GM19397 (cell line): ENCODE measurements at regions not wholly inside any gene's neighbourhood (a gene's known extent, or its start where the extent isn't known, plus 50 kb on each side); places are given as distances from the start of the nearest gene placed in this dataset.
"Not testable (repeated sequence)": the region's sequence is repeated elsewhere in the genome, so short reads cannot be mapped to it uniquely, and the experiment has no call there.

Experiments used
- ATAC-seq: cut with Tn5 transposase; IDR thresholded peaks from one replicate; pipeline ENCODE4 v1.9.1; 2021; ENCODE audit warnings: mild to moderate bottlenecking, moderate library complexity; ENCODE audit not compliant: unreplicated experiment

DNA sequence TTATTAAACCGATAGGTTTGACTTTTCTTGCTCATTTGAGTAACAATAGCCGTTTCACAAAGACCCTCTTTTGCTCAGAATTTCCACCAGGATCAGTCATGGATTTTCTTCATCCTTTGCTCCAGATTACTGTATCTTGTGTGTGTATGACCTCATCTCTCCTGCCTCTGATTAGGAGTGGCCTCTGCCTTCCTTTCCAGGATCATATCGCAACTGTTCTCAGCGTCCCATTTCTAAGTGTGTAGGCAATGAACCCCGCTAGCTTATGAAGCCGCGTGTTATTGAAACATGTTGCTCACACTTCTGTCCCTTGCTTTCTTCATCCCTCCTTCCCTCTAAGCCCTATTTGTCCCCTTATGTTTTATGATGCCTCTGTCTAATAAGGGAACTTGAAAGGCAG, 169.8 kb upstream of the RPS23 start:
- no peak for ATAC-seq

DNA sequence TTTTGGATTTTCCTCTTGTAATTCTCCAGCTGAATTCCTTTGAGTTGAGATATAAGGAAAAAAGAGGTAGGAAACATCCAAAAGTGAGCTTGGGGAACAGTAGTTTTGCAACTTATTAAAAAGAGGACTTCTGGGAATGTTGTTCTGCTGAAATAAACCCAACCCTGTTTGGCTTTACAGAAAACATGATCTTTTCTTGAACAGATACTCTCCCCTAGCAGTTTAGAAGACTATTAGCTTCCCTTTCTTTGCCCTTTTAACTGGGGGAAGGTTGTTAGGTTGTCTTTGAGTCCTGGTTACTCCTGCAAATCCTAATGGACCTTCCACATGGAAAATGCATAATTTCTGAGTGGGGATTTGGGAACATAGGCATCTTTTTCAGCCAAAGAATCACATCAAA, 168.7 kb upstream of the RPS23 start:
- no peak for ATAC-seq

DNA sequence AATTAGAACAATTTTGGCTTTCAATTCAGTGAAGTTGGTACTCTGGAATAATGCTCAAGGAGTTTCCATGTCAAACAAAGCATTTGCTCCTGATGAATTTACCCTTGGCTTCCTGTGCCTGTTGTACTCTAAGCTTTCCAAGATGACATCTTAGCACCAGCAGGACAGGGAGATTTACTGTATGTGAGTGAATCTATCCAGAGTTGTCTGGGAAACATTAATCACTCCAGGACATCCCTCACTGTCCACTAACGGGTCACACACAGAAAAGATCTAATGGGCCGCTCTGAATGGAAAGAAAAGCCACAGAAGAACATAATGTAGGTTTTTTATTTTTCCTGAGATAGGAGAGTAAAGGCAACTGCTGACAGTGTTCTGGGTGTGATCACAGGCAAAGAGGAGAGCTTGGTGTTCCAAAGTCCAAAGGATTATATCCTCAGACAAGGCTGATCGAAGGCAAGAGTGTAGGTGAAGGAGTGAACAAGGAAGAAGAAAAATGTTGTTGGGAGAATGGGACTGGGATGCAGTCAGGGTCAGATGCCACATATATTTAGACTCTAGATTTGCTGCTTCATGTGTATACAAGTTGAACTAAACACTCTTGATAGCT, 167.7 kb upstream of the RPS23 start:
- no peak for ATAC-seq

DNA sequence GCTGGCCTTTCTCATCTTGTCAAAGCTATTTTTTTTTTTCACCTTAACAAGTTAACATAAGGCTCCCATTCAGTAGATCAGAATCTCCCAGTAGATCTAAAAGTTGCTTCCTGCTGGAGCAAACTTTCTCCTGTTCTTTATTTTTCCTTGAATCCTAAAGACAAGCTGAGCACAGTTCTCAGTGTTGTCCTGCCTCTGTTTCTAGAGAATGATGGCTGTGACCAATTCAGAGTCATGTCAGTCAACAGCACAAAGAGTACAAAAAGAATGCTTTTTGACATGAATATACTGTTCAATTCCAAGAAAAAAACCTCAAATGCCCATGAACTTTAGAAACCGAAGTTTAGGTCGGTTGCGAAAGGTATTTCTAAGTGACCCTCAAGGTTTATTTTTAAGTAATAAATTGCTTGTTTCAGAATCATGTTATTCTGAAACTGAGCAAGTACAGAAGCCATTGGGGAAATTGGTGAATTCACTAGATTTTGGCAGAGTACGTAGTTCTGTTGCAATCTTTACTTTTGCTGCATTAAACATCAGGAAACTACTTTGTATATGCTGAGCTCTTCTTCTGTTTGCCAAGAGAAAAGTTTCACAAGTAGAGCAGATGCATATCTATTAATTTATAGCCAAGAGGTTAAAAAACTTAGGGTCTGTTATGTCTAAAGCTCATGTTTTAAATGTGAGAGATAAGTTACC, 161.7 kb upstream of the RPS23 start:
- ATAC-seq: no peak

DNA sequence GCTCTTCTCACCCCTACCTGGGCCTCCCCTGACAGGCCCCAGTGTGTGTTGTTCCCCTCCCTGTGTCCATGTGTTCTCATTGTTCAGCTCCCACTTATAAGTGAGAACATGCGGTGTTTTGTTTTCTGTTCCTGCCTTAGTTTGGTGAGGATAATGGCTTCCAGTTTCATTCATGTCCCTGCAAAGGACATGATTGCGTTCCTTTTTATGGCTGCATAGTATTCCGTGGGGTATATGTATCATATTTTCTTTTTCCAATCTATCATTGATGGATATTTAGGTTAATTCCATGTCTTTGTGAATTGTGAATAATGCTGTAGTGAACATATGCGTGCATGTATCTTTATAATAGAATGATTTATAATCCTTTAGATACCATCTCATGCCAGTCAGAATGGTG, 159.4 kb upstream of the RPS23 start:
- not testable (repeated sequence) for ATAC-seq

DNA sequence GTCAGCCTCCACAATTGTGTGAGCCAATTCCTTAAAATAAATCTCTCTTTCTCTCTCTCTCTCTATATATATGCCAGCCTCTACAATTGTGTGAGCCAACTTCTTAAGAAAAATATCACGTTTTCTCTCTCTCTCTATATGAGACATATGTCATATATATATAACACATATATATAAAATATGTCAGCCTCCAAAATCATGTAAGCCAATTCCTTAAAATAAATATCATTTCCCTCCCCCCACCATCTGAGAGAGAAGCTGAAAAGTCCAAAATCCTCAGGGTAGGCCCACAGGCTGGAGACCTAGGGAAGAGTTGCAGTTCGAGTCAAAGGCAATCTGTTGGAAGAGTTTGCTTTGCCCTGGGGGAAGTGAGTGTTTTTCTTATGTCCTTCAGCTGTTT, 158.1 kb upstream of the RPS23 start:
- ATAC-seq: no peak

DNA sequence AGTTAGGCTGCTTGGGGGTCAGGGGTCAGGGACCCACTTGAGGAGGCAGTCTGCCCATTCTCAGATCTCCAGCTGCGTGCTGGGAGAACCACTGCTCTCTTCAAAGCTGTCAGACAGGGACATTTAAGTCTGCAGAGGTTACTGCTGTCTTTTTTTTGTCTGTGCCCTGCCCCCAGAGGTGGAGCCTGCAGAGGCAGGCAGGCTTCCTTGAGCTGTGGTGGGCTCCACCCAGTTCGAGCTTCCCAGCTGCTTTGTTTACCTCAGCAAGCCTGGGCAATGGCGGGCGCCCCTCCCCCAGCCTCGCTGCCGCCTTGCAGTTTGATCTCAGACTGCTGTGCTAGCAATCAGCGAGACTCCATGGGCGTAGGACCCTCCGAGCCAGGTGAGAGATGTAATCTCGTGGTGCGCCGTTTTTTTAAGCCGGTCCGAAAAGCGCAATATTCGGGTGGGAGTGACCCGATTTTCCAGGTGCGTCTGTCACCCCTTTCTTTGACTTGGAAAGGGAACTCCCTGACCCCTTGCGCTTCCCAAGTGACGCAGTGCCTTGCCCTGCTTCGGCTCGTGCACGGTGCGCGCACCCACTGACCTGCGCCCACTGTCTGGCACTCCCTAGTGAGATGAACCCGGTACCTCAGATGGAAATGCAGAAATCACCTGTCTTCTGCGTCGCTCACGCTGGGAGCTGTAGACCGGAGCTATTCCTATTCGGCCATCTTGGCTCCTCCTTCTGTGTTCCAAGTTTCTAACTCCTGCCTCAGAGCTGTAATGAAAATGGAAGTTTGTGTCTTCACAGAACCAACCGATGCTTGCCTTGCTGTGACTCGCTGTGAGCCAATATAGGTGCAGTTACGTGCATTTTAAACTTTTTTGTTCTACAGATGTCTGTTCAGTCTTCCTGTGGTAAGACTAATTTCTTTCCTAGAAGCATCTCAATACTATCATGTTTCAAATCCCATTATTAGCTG, 156.8 kb upstream of the RPS23 start:
- not testable (repeated sequence) for ATAC-seq

DNA sequence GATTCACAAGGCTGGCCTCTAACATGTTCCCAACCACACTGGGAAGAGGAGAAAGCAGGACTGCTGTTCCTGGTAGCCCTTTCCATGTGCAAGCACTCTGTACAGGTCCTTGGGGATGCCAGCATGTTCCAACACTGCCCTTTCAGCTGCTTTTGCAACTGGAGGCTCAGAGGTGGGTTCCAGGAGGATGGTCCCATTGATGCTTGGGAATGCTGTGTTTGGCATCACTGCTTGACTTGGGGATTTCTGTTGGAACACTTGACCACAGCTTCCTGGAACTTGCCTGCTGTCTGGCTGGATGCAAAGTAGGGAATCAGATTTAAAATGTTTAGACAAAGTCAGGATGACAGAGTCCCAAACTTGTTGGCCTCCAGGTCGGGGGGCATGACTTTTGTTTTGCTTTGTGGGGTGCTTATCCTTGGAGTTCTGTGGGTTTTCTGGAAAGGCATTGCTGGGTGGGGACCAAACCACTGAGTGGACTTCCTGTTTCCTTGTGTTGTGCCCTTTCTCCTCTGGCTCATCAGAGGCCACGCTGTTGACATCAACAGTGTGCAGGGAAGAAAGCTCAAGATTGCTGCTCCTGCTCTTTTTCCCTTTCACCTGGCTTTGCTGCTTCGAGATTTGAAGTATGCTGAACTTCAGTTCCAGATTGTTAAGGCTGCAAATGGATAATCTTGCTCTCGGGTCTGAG, 148.5 kb upstream of the RPS23 start:
- ATAC-seq: no peak

DNA sequence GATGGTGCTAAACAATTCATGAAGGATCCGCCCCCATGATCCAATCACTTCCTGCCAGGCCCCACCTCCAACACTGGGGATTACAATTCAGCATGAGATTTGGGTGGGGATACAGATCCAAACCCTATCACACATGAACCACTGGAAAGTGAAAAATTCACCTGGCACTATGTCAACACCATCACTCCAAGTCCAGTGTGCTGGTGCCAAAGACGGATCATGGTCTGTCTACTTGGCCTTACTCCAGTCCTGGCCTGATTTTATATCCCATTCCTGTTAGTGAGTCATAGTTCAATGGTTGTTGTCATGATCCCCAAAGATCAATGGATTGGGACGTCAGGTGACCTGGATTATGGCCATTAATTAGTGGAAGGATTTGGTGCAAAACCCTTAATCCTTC, 147.4 kb upstream of the RPS23 start:
- ATAC-seq: no peak

DNA sequence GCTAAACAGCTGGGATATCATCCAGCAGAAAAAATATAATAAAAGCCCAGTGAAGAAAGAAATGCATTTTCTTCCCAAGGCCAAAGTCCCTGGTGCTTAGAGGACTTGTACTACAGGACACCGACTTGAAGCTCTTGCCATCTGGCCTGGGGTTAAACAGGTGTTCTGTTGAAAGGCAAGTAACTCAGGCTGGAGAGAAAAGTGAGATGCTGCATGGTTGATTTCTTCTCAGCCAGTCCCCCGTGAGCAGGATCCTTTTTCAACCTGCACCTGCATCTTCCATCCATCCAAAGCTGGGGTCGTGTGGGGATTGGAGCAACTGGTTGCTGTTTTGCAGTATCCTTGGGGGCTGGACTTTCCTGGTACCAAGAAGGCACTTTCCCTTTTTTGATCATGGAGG, 146.1 kb upstream of the RPS23 start:
- ATAC-seq: no peak

DNA sequence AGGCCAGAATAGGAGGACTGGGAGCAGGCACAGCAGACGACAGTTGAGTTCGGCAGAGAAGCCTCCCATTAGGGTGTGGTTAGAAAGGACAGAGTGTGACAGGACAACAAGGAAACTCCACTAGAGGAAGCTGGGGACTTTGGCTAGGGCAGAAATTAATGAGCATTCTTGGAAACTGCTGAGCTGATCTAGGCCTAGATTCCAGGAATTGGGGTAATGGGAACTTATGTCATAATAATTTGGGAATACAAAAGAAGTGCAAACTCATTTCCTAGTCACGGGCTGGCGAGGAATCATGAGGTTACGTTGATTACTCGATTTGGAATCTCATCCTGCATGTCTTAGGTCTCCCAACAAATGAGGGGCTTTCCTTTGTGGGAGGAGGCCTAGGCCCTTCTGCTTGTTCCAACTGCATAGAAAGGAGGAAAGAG, 144.6 kb upstream of the RPS23 start:
- ATAC-seq: no peak

DNA sequence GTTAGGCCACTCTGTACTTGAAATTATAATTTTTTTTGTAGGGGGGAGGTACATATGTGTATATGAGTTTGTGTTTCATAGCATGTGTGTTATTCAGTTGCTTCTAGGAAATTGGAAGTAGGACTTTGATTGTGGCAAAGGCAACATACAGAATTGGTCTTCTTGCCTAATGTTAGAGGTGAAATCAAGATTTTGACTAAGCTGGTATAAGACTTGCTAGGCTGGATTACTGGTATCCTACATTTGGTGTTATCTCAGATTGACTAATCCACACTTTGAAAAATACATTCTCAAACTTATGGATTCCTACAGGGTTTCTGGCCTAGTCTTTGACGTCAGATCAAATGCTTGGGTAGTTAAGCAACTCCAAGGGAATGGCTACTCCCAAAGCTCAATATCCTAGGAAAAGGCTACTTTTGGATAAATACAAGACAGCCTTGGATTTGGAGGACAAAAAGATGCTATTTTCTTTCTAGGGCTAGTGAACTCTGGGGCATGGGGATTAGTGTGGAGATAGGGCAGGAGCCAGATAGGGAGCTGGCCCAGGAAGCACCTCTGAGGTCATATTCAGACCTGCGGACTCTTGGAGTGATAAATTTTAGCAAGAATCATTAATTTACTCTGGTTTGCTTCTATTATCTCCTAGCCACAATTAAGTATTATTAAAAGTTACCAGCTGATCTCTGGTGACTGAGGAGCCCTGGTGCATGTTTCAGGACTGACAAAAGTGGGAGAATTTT, 144.0 kb upstream of the RPS23 start:
- ATAC-seq: no peak

DNA sequence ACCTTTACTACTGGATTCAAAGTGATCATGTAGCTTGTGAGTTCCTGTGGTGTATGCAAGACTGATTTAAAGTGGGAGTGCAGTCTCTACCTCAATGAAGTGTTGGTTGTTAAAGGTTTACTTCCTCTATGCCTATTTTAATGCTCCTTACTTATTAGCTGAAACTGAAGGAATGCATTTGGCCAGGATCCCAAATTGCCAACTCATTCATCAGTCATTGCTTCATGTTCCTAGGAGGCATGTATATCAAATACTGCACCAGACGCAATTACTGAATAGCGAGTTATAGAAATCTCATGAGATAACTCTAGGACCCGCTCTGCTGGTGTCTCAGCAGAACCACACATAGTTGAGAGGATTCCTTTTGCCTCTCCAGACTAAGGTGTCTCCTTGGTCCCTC, 143.0 kb upstream of the RPS23 start:
- ATAC-seq: no peak

DNA sequence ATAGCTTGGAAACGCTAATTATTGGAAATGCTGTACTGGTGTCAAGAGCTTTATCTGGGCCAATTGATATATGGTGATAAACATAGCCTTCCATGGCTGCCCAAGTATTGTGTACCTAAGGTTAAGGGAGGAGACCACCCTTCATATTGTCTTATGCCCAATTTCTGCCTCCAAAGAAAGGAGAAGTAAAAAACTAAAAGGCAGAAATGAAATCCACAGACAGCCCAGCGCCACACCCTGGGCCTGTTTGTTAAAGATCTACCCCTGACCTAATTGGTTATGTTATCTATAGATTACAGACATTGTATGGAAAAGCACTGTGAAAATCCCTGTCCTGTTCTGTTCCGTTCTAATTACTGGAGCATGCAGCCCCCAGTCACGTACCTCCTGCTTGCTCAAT, 142.4 kb upstream of the RPS23 start:
- not testable (repeated sequence) for ATAC-seq

DNA sequence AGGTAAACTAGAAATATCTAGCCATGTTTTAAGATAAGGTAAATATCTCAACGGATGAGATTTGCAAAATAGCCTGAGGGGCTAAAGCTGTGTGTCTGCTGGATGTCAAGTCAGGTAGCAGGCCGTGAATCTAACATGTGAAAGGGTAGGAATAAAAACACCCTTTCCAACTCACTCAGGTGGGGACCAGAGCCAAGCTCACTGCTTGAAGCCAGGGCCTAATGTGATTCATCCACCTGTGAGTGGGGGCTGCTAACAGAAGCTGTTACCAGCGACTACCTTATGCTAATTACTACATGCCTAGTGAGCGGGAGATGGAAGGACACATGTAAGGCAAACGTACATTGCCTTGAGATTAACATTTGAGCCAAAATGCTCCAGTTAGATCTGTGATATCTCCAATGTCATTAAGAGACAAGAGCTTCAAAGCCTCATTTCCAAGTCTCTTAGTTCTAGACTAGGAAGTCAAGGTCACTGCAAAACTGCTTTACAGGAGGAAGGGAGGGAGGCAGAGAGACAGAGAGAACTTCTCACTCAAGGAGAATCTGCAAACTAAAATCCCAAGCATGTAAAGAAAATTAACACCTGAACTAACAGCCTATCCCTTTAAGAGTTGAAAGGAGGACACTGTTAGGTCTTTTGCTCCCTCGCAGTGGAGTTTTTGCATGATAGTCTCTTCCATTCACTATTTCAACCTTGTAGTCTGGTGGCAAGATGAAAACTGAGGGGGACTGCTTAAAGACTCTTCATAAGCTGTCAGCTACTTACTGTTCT, 141.6 kb upstream of the RPS23 start:
- ATAC-seq: no peak

DNA sequence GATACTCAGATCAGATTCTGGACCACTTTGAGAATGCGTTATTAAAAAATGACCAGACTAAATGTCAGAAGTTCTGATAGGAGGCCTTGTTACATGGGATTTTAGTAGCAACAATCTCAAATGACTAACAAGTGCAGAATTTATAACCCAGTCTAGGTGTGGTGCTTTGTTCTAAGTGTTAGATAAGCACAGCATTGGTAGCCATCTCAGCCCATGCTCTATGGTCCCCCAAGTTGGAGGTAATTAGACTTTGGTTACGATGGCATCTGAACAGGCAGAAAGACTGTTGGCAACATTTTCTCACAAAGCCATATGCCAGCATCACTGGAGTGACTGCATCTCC, 140.4 kb upstream of the RPS23 start:
- no peak for ATAC-seq

DNA sequence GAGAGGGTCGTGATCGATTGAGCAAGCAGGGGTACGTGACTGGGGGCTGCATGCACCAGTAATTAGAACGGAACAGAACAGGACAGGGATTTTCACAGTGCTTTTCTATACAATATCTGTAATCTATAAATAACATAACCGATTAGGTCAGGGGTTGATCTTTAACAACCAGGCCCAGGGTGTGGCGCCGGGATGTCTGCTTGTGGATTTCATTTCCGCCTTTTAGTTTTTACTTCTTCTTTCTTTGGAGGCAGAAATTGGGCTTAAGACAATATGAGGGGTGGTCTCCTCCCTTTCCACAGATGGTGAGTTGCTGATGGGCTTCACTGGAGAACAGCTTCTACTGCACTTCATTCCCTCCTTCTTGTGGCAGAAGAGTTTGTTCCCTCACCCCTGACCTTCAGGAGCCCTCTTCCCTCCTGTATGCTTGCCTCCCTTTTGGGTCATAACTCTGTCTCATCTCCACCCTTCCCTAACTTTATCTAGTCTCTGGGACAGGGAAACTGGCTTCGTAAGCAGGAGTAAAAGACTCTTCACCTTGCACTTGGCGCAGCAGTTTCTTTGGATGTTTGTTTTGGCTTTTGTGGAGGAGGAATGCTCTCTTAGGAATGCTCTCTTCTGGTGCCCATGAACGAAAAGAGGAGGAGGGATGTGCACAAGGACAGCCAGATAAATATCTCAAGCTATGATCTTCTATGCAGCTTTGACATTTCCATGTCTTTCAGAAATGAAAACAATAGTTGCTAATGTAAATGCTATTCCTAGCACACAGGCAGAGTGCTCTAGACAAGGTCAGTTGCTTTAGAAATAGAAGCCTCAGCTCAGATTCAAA, 139.8 kb upstream of the RPS23 start:
- no peak for ATAC-seq

DNA sequence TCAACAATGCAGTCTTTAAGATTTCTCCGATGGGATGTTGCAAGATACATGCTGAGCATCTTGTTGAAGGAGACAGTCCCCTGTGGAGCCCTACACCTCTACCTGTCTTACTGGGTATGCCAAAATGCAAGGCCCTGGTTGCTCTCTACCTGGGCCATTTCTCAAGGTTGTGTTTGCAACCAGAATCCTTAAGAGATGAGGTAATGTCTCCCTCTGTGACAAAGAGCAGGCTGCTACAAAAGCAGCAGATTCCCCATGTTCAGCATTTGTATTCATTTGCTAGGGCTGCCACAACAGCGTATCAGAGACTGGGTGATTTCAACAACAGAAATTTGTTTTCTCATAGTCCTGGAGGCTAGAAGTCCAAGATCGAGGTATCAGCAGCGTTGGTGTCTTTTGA, 138.4 kb upstream of the RPS23 start:
- no peak for ATAC-seq

DNA sequence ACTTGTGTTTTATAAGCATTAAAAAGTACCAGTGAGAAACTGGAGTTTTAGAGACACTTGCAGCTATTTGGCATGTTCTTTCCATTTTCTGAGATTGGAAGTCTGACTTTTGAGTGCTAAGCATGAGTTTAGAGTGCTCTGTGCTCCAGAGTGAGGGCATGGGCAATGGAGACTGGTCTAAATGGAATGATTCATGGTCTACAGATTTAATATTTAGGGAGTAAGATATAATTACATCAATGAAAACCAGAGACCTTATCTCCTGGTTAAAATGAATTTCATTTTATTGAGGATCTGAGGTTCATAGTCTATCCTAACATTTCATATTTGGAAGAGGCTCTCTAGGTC, 135.9 kb upstream of the RPS23 start:
- no peak for ATAC-seq
